ENCODE measurements at regions not wholly inside any gene's neighbourhood (a gene's known extent, or its start where the extent isn't known, plus 50 kb on each side); places are given as distances from the start of the nearest gene placed in this dataset.

DNA sequence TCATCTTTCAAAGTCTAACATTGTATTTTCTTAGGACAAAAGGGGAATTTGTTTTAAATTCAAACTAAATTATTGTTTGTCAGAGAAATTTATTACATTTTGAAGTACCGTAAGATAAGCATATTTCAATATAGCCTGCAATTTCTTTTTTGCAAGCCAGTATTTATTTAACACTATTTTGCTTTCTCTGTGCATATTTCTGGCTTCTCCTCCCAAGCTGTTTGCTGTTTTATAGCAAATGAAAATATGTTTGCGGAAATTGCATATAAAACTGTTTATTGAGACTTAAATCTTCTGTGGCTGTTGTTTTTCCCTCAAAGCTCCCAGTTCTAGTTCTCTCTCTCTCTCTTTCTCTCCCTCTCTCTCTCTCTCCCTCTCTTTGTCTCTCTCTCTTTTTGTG lies 866.8 kb downstream of the FAM181B start:
- TF ChIP-seq, protein P1, sequence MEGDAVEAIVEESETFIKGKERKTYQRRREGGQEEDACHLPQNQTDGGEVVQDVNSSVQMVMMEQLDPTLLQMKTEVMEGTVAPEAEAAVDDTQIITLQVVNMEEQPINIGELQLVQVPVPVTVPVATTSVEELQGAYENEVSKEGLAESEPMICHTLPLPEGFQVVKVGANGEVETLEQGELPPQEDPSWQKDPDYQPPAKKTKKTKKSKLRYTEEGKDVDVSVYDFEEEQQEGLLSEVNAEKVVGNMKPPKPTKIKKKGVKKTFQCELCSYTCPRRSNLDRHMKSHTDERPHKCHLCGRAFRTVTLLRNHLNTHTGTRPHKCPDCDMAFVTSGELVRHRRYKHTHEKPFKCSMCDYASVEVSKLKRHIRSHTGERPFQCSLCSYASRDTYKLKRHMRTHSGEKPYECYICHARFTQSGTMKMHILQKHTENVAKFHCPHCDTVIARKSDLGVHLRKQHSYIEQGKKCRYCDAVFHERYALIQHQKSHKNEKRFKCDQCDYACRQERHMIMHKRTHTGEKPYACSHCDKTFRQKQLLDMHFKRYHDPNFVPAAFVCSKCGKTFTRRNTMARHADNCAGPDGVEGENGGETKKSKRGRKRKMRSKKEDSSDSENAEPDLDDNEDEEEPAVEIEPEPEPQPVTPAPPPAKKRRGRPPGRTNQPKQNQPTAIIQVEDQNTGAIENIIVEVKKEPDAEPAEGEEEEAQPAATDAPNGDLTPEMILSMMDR (conservative IDR thresholded peaks at IDR 0.05; ENCODE audit: low read length), result no peak
- TF ChIP-seq EZH2phosphoT487 (IDR thresholded peaks at IDR 0.05; ENCODE audit: borderline replicate concordance, low read depth, low read length), result no peak
